Breast epithelium (tissue), 3 donors: ENCODE measurements at regions not wholly inside any gene's neighbourhood (a gene's known extent, or its start where the extent isn't known, plus 50 kb on each side); places are given as distances from the start of the nearest gene placed in this dataset.

Experiments
- CTCF ChIP-seq, 3 donors: fragments of 450-650 bp; IDR thresholded peaks; one replicate each; pipeline ENCODE4 v1.5.1; 2016 to 2017; ENCODE audit warnings: antibody characterized with exemption in 3 of 3, mild to moderate bottlenecking in 3 of 3, moderate library complexity in 3 of 3
- POLR2A ChIP-seq: fragments of 450-650 bp; IDR thresholded peaks from one replicate; pipeline ENCODE4 v1.6.1; 2016; ENCODE audit warnings: antibody characterized with exemption, mild to moderate bottlenecking, moderate library complexity

GRCh38 chr6:120237221-120237620, 887.7 kb upstream of the MAN1A1 start:
- TF ChIP-seq CTCF (IDR thresholded peaks at IDR 0.05) (no peak), POLR2A (no peak)
